HepG2 (cell line): ENCODE measurements at regions not wholly inside any gene's neighbourhood (a gene's known extent, or its start where the extent isn't known, plus 50 kb on each side); places are given as distances from the start of the nearest gene placed in this dataset.

Source experiments
- ATRX ChIP-seq: sonication (generic); formaldehyde crosslinking; IDR thresholded peaks from 2 replicates; pipeline ENCODE4 v1.4.0; 2020; ENCODE audit warnings: missing genetic modification reagents, borderline replicate concordance
- CTCF ChIP-seq: sonication (generic); formaldehyde crosslinking; IDR thresholded peaks from 2 replicates; pipeline ENCODE4 v1.5.0; 2020; ENCODE audit warnings: mild to moderate bottlenecking, missing genetic modification reagents, moderate library complexity
- ESRRA ChIP-seq: sonication (generic); formaldehyde crosslinking; IDR thresholded peaks from 2 replicates; pipeline ENCODE4 v1.5.1; 2020; ENCODE audit warnings: mild to moderate bottlenecking, low read depth, missing genetic modification reagents
- GABPA ChIP-seq, 2 experiments: IDR thresholded peaks; 2 replicates each; pipeline ENCODE4 v1.6.1; 2011 to 2016; ENCODE audit warnings: low read depth in 2 of 2, low read length in 1 of 2, missing biosample characterization in 1 of 2, missing genetic modification characterization in 1 of 2
- HOXD1 ChIP-seq: sonication (generic); formaldehyde crosslinking; IDR thresholded peaks from 2 replicates; pipeline ENCODE4 v1.5.0; 2020; ENCODE audit warnings: missing genetic modification reagents
- MAX ChIP-seq: IDR thresholded peaks from 2 replicates; pipeline ENCODE4 v1.6.1; 2012; ENCODE audit warnings: inconsistent platforms
- ZNF563 ChIP-seq: sonication (generic); formaldehyde crosslinking; IDR thresholded peaks from 2 replicates; pipeline ENCODE4 v1.8.0; 2022; ENCODE audit warnings: mild to moderate bottlenecking, moderate library complexity, missing genetic modification reagents

- TF ChIP-seq MAX (no peak), ZNF563 (CRISPR knock-in tag) (no peak), ATRX (CRISPR knock-in tag) (no peak), ESRRA (CRISPR knock-in tag) (no peak), GABPA (IDR thresholded peaks at IDR 0.05; ENCODE audit: low read depth, low read length) (no peak), GABPA (CRISPR knock-in tag; IDR thresholded peaks at IDR 0.05; ENCODE audit: low read depth) (no peak), CTCF (CRISPR knock-in tag) (no peak), HOXD1 (no peak)
Observed at GRCh38 chr18:39184176-39184575, 1618.6 kb upstream of the CELF4 start.
